Coronary artery (tissue), 2 donors: ENCODE measurements at regions not wholly inside any gene's neighbourhood (a gene's known extent, or its start where the extent isn't known, plus 50 kb on each side); places are given as distances from the start of the nearest gene placed in this dataset.

Experiments
- DNase-seq: peaks from one replicate; pipeline ENCODE4 v3.0.0-alpha.2; 2017; ENCODE audit warnings: low spot score
- H3K27ac ChIP-seq, 2 donors: fragments of 200-600 bp; sonication (generic); one replicate each; pipeline ENCODE4 v1.5.1; 2016 to 2019
- H3K4me3 ChIP-seq: fragments of 200-600 bp; sonication (generic); 2 replicates; pipeline ENCODE4 v1.5.1; 2016; ENCODE audit warnings: mild to moderate bottlenecking, moderate library complexity
- CTCF ChIP-seq: fragments of 200-600 bp; sonication (generic); IDR thresholded peaks from one replicate; pipeline ENCODE4 v1.5.1; 2019; ENCODE audit warnings: antibody characterized with exemption

DNA sequence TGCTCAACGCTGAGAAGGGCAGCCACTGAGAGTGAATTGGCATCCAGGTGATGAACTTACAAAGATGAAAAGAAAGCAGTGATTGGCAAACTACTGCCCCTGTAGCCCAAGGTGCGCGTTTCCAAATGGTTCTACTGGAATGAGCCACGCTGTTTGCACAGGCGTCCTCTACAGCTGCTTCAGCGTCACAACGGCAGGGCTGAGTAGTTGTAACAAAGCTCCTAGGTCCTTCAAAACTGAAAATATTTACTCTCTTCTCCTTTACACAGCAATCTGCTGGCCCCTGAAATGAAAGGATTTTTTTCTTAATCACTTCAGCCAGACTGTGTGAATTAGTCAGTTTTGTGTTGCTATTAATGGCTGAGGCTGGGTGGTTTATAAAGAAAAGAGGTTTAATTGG, 107.2 kb upstream of the FOXF1 start:
- no peak overlapping the region for H3K4me3 ChIP-seq
- DNase-seq = no peak
- no peak overlapping the region for H3K27ac ChIP-seq
- no peak for TF ChIP-seq CTCF

- H3K27ac ChIP-seq = no peak overlapping the region
- TF ChIP-seq CTCF = no peak
- no peak overlapping the region for H3K4me3 ChIP-seq
- DNase-seq = no peak
Measured at GRCh38 chr16:86403541-86404163, 106.7 kb upstream of the FOXF1 start.

GRCh38 chr16:86404678-86405077, 105.6 kb upstream of the FOXF1 start:
- H3K4me3 ChIP-seq = no peak overlapping the region
- H3K27ac ChIP-seq = no peak overlapping the region
- TF ChIP-seq CTCF = no peak
- no peak for DNase-seq

DNA sequence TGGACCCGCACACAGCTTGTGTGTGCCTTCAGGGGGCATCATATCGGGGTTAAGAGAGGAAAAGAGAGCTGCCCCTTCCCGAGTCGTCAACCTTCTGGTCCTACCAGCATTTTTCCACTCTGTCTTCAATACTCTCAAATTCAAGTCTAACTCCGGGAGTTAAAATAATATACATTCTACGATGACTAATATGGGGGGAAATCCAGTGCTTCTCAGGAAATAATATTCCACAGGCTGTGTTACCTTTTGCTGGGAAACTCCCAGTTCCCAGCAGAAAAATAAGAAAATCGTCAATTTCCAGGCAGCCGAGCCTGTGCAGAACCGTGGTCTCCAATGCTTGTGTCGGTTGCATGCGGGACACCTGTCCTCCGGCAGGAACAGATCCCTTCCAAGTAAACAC, 105.0 kb upstream of the FOXF1 start:
- no peak for DNase-seq
- H3K4me3 ChIP-seq = no peak overlapping the region
- H3K27ac ChIP-seq = no peak overlapping the region
- TF ChIP-seq CTCF = no peak

DNA sequence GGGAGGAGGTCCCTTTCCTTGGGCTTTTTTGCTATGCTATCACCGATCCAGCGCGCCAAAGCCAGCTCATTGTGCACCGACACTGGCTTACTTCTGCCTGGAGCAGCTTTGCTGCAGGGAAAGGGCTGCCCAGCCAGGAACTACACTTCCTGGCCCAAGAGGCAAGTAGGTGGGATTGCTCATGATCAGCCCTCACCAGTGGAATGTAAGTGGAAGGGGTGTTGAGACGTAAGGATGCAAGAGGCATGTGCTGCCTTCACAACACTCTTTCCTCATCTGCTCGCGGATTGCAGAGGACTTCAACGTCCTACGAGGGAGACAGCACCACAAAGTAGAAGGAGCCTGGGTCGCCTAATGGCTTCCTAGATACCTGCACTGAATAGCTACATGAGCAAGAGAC, 104.3 kb upstream of the FOXF1 start:
- Histone ChIP-seq H3K27ac (no peak overlapping the region), H3K4me3 (no peak overlapping the region)
- DNase-seq = no peak
- TF ChIP-seq CTCF = no peak

- no peak for DNase-seq
- H3K27ac ChIP-seq = no peak overlapping the region
- H3K4me3 ChIP-seq = no peak overlapping the region
- TF ChIP-seq CTCF = no peak
Measured at GRCh38 chr16:86408685-86409084, 101.6 kb upstream of the FOXF1 start.

GRCh38 chr16:86410081-86410480, 100.2 kb upstream of the FOXF1 start:
- H3K27ac ChIP-seq = no peak overlapping the region
- no peak for TF ChIP-seq CTCF
- DNase-seq = no peak
- no peak overlapping the region for H3K4me3 ChIP-seq
